HG03159 (cell line): ENCODE measurements at regions not wholly inside any gene's neighbourhood (a gene's known extent, or its start where the extent isn't known, plus 50 kb on each side); places are given as distances from the start of the nearest gene placed in this dataset.
A peak's percentile ranks its signal among the peaks of the same experiment; 100 is the strongest.

ENCODE experiments used
- ATAC-seq: cut with Tn5 transposase; IDR thresholded peaks from one replicate; pipeline ENCODE4 v1.9.1; 2021; ENCODE audit warnings: mild to moderate bottlenecking, moderate library complexity; ENCODE audit not compliant: unreplicated experiment

GRCh38 chr3:117674321-117674720 lies 964.7 kb downstream of the TUSC7 start:
- ATAC-seq = no peak

- no peak for ATAC-seq
These were observed 972.0 kb downstream of the TUSC7 start for GRCh38 chr3:117681619-117682018.

- no peak for ATAC-seq
These were observed 977.5 kb downstream of the TUSC7 start for GRCh38 chr3:117687096-117687495.

- ATAC-seq = no peak
These were observed 979.0 kb downstream of the TUSC7 start for GRCh38 chr3:117688583-117688982.

GRCh38 chr3:117691526-117691925 lies 981.9 kb downstream of the TUSC7 start:
- ATAC-seq = no peak

- ATAC-seq = no peak
These were observed 982.9 kb downstream of the TUSC7 start for GRCh38 chr3:117692416-117692995.

GRCh38 chr3:117695321-117695720 lies 985.7 kb downstream of the TUSC7 start:
- no peak for ATAC-seq

GRCh38 chr3:117695871-117696645 lies 986.5 kb downstream of the TUSC7 start:
- ATAC-seq = no peak

GRCh38 chr3:117696851-117697407 lies 987.4 kb downstream of the TUSC7 start:
- ATAC-seq = no peak

GRCh38 chr3:117699058-117699457 lies 989.5 kb downstream of the TUSC7 start:
- ATAC-seq = no peak

GRCh38 chr3:117700573-117701360 lies 991.2 kb downstream of the TUSC7 start:
- ATAC-seq = no peak

GRCh38 chr3:117705011-117705410 lies 995.4 kb downstream of the TUSC7 start:
- no peak for ATAC-seq

GRCh38 chr3:117706037-117706436 lies 996.5 kb downstream of the TUSC7 start:
- no peak for ATAC-seq

- ATAC-seq = no peak
These were observed 997.2 kb downstream of the TUSC7 start for GRCh38 chr3:117706756-117707155.

GRCh38 chr3:117708601-117709000 lies 999.0 kb downstream of the TUSC7 start:
- ATAC-seq = no peak

- ATAC-seq = no peak
These were observed 999.5 kb downstream of the TUSC7 start for GRCh38 chr3:117709108-117709507.

- ATAC-seq = no peak
These were observed 1000.9 kb downstream of the TUSC7 start for GRCh38 chr3:117710501-117710900.

- peak; percentile 61 for ATAC-seq
These were observed 1009.8 kb downstream of the TUSC7 start for GRCh38 chr3:117719316-117719926.

GRCh38 chr3:117721866-117722265 lies 1012.3 kb downstream of the TUSC7 start:
- no peak for ATAC-seq

GRCh38 chr3:117722856-117723255 lies 1013.3 kb downstream of the TUSC7 start:
- ATAC-seq = peak; percentile 93

GRCh38 chr3:117723825-117724224 lies 1014.2 kb downstream of the TUSC7 start:
- no peak for ATAC-seq
